ENCODE measurements at regions not wholly inside any gene's neighbourhood (a gene's known extent, or its start where the extent isn't known, plus 50 kb on each side); places are given as distances from the start of the nearest gene placed in this dataset.

- DNase-seq (ENCODE audit: low spot score) = peak; percentile 83
These were observed 54.7 kb upstream of the SYPL1 start for GRCh38 chr7:106166651-106167342.

GRCh38 chr7:106165337-106165736 lies 53.2 kb upstream of the SYPL1 start:
- DNase-seq (ENCODE audit: low spot score) = peak; percentile 60

- DNase-seq (ENCODE audit: low spot score) = no peak
These were observed 51.1 kb upstream of the SYPL1 start for GRCh38 chr7:106163257-106163656.
